Liver (tissue), 8 donors: ENCODE measurements at regions not wholly inside any gene's neighbourhood (a gene's known extent, or its start where the extent isn't known, plus 50 kb on each side); places are given as distances from the start of the nearest gene placed in this dataset.

Source experiments
- DNase-seq: peaks from one replicate; pipeline ENCODE4 v3.0.0-alpha.2; 2017; ENCODE audit warnings: low spot score
- H3K27ac ChIP-seq, 2 donors: one replicate each; pipeline ENCODE4 v1.7.0; 2013; ENCODE audit warnings: inconsistent platforms in 2 of 2, low read length in 2 of 2, control low read depth in 1 of 2, low read depth in 1 of 2, mild to moderate bottlenecking in 1 of 2
- H3K27me3 ChIP-seq, 4 donors: one replicate each; pipeline versions ENCODE4 v1.6.1 to v1.7.0; 2013; ENCODE audit warnings: low read length in 3 of 4, inconsistent platforms in 1 of 4, mild to moderate bottlenecking in 1 of 4, moderate library complexity in 1 of 4; ENCODE audit not compliant: control insufficient read depth in 4 of 4, insufficient read depth in 4 of 4
- H3K36me3 ChIP-seq, 4 donors: one replicate each; pipeline versions ENCODE4 v1.6.1 to v1.7.0; 2013; ENCODE audit warnings: low read length in 3 of 4, mild to moderate bottlenecking in 3 of 4, low read depth in 1 of 4, moderate library complexity in 1 of 4; ENCODE audit not compliant: control insufficient read depth in 4 of 4, insufficient read depth in 3 of 4
- H3K4me1 ChIP-seq, 4 donors: one replicate each; pipeline versions ENCODE4 v1.6.1 to v1.7.0; 2013; ENCODE audit warnings: low read length in 3 of 4, mild to moderate bottlenecking in 3 of 4, moderate library complexity in 1 of 4; ENCODE audit not compliant: control insufficient read depth in 4 of 4, insufficient read depth in 4 of 4
- H3K4me3 ChIP-seq, 3 donors: one replicate each; pipeline versions ENCODE4 v1.6.1 to v1.7.0; 2013; ENCODE audit warnings: low read length in 3 of 3, control low read depth in 1 of 3, low read depth in 1 of 3, mild to moderate bottlenecking in 1 of 3
- H3K9ac ChIP-seq, 2 donors: one replicate each; pipeline ENCODE4 v1.7.0; 2013; ENCODE audit warnings: low read length in 2 of 2, mild to moderate bottlenecking in 2 of 2, moderate library complexity in 2 of 2, control low read depth in 1 of 2, low read depth in 1 of 2
- H3K9me3 ChIP-seq, 4 donors: one replicate each; pipeline versions ENCODE4 v1.6.1 to v1.7.0; 2013; ENCODE audit warnings: low read length in 3 of 4; ENCODE audit not compliant: control insufficient read depth in 4 of 4
- EGR1 ChIP-seq, 2 donors: IDR thresholded peaks; 2 replicates each; pipeline ENCODE4 v1.6.1; 2016 to 2018; ENCODE audit warnings: antibody characterized with exemption in 2 of 2, low read depth in 2 of 2
- FOXA1 ChIP-seq: IDR thresholded peaks from 2 replicates; pipeline ENCODE4 v1.6.1; 2016; ENCODE audit warnings: antibody characterized with exemption
- GABPA ChIP-seq, 2 donors: IDR thresholded peaks in 1 of 2; conservative IDR thresholded peaks in 1 of 2; 2 replicates each; pipeline ENCODE4 v1.6.1; 2016; ENCODE audit warnings: antibody characterized with exemption in 2 of 2, mild to moderate bottlenecking in 1 of 2, moderate library complexity in 1 of 2
- HNF4A ChIP-seq, 2 donors: conservative IDR thresholded peaks; 2 replicates each; pipeline ENCODE4 v1.6.1; 2016; ENCODE audit warnings: antibody characterized with exemption in 2 of 2, mild to moderate bottlenecking in 2 of 2
- HNF4G ChIP-seq: IDR thresholded peaks from 2 replicates; pipeline ENCODE4 v1.6.1; 2016; ENCODE audit warnings: antibody characterized with exemption
- JUND ChIP-seq, 2 donors: IDR thresholded peaks; 2 replicates each; pipeline ENCODE4 v1.6.1; 2016; ENCODE audit warnings: antibody characterized with exemption in 2 of 2
- NR2F2 ChIP-seq: IDR thresholded peaks from 2 replicates; pipeline ENCODE4 v1.6.1; 2016; ENCODE audit warnings: antibody characterized with exemption
- RAD21 ChIP-seq, 2 donors: IDR thresholded peaks; 2 replicates each; pipeline ENCODE4 v1.6.1; 2016; ENCODE audit warnings: antibody characterized with exemption in 2 of 2, mild to moderate bottlenecking in 2 of 2
- RXRA ChIP-seq, 2 donors: IDR thresholded peaks; 2 replicates each; pipeline ENCODE4 v1.6.1; 2017 to 2018; ENCODE audit warnings: antibody characterized with exemption in 2 of 2, mild to moderate bottlenecking in 1 of 2
- SP1 ChIP-seq: IDR thresholded peaks from 2 replicates; pipeline ENCODE4 v1.6.1; 2018; ENCODE audit warnings: antibody characterized with exemption, mild to moderate bottlenecking
- TAF1 ChIP-seq: conservative IDR thresholded peaks from 2 replicates; pipeline ENCODE4 v1.6.1; 2016; ENCODE audit warnings: antibody characterized with exemption, mild to moderate bottlenecking
- YY1 ChIP-seq: IDR thresholded peaks from 2 replicates; pipeline ENCODE4 v1.6.1; 2016; ENCODE audit warnings: antibody characterized with exemption, mild to moderate bottlenecking
- WGBS: extraction: QIAGEN DNeasy Blood & Tissue Kit; methylation state at CpG from one replicate; pipeline ENCODE4 v1.1.7; 2013; 5-methylcytosine and 5-hydroxymethylcytosine counted together
- TF ChIP-seq, protein P1 (sequence below): fragments of 150-350 bp; IDR thresholded peaks from 2 replicates; pipeline ENCODE4 v1.5.1; 2017; ENCODE audit warnings: improper control_type of control experiment, low read depth, low read length; ENCODE audit not compliant: missing input control
- TF ChIP-seq, protein P2 (sequence below): IDR thresholded peaks from 2 replicates; pipeline ENCODE4 v1.6.1; 2016; ENCODE audit warnings: antibody characterized with exemption
- TF ChIP-seq, protein P3 (sequence below): IDR thresholded peaks from 2 replicates; pipeline ENCODE4 v1.6.1; 2016; ENCODE audit warnings: antibody characterized with exemption
- TF ChIP-seq, protein P4 (sequence below): IDR thresholded peaks from 2 replicates; pipeline ENCODE4 v1.6.1; 2016; ENCODE audit warnings: antibody characterized with exemption
- donor health status: healthy.
- donor health status: healthy.
- donor health status: healthy.
- donor health status: healthy.
- donor health status: healthy.

DNA sequence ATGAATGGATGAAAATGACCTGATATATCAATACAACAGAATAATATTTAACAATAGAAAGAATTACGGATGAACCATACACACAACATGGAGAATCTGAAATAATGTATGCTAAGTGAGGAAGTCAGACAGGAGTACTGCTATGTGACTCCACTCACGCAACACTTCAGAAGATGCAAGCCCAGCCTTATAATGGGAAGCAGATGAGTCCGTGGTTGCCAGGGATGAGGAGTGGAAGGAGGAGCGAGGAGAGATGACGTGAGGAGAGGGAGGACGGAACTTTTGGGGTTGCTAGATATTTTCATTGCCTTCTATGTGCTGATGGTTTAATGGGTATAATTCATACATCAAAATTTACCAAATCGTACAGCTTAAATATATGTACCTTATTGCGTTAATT, 55.4 kb upstream of the ERCC6L2 start:
- Histone ChIP-seq H3K27ac (no peak overlapping the region), H3K4me3 (no peak overlapping the region), H3K27me3 (no peaks in the 10 kb centered on the region), H3K9ac (no peak overlapping the region), H3K4me1 (no peaks in the 10 kb centered on the region), H3K36me3 (no peaks in the 10 kb centered on the region), H3K9me3 (no peaks in the 10 kb centered on the region)
- TF ChIP-seq YY1 (no peak), EGR1 (IDR thresholded peaks at IDR 0.05; ENCODE audit: low read depth in 2 of 2) (no peak), RXRA (IDR thresholded peaks at IDR 0.05) (no peak), HNF4A (conservative IDR thresholded peaks at IDR 0.05) (no peak), RAD21 (IDR thresholded peaks at IDR 0.05) (no peak), FOXA1 (no peak), HNF4G (no peak), TAF1 (no peak), NR2F2 (no peak), SP1 (no peak), JUND (IDR thresholded peaks at IDR 0.05) (no peak), GABPA (IDR thresholded peaks at IDR 0.05 in 1 of 2, conservative IDR thresholded peaks at IDR 0.05 in 1 of 2) (no peak)
- TF ChIP-seq, protein P1, sequence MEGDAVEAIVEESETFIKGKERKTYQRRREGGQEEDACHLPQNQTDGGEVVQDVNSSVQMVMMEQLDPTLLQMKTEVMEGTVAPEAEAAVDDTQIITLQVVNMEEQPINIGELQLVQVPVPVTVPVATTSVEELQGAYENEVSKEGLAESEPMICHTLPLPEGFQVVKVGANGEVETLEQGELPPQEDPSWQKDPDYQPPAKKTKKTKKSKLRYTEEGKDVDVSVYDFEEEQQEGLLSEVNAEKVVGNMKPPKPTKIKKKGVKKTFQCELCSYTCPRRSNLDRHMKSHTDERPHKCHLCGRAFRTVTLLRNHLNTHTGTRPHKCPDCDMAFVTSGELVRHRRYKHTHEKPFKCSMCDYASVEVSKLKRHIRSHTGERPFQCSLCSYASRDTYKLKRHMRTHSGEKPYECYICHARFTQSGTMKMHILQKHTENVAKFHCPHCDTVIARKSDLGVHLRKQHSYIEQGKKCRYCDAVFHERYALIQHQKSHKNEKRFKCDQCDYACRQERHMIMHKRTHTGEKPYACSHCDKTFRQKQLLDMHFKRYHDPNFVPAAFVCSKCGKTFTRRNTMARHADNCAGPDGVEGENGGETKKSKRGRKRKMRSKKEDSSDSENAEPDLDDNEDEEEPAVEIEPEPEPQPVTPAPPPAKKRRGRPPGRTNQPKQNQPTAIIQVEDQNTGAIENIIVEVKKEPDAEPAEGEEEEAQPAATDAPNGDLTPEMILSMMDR: no peak
- TF ChIP-seq, protein P2, sequence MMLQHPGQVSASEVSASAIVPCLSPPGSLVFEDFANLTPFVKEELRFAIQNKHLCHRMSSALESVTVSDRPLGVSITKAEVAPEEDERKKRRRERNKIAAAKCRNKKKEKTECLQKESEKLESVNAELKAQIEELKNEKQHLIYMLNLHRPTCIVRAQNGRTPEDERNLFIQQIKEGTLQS: no peak
- TF ChIP-seq, protein P3, sequence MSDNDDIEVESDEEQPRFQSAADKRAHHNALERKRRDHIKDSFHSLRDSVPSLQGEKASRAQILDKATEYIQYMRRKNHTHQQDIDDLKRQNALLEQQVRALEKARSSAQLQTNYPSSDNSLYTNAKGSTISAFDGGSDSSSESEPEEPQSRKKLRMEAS: no peak
- TF ChIP-seq, protein P4, sequence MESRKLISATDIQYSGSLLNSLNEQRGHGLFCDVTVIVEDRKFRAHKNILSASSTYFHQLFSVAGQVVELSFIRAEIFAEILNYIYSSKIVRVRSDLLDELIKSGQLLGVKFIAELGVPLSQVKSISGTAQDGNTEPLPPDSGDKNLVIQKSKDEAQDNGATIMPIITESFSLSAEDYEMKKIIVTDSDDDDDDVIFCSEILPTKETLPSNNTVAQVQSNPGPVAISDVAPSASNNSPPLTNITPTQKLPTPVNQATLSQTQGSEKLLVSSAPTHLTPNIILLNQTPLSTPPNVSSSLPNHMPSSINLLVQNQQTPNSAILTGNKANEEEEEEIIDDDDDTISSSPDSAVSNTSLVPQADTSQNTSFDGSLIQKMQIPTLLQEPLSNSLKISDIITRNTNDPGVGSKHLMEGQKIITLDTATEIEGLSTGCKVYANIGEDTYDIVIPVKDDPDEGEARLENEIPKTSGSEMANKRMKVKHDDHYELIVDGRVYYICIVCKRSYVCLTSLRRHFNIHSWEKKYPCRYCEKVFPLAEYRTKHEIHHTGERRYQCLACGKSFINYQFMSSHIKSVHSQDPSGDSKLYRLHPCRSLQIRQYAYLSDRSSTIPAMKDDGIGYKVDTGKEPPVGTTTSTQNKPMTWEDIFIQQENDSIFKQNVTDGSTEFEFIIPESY: no peak
- DNase-seq: no peak
- WGBS: 95% methylated on average over 8 of the region's 8 CpGs

DNA sequence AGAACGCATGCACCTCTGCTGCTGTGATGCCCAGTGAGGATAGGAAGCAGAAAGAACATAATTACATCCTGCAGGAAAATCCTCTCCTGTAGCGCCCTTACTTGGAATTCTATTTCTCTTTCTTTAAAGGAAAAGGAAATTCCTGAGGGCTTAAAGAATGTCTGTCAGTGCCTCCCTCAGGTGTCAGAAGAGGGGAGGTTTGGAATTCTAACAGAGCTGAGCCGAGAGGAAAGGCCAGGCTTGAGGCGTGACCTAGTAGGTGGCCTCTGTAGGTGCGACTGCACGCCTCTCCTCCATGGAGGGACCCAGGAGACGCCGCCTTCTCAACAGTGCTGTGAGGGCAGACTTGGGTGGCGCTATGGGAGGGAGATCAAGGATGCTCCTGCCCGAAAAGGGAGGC, 55.9 kb upstream of the ERCC6L2 start:
- WGBS: 95% methylated on average over 10 of the region's 10 CpGs
- H3K9ac ChIP-seq: no peak overlapping the region
- H3K4me3 ChIP-seq: no peak overlapping the region
- TF ChIP-seq HNF4A (conservative IDR thresholded peaks at IDR 0.05): no peak
- no peak for TF ChIP-seq SP1
- no peak for TF ChIP-seq RAD21 (IDR thresholded peaks at IDR 0.05)
- no peak for TF ChIP-seq TAF1
- TF ChIP-seq, protein P3: no peak
- TF ChIP-seq, protein P2: no peak
- TF ChIP-seq RXRA (IDR thresholded peaks at IDR 0.05): no peak
- no peak for TF ChIP-seq FOXA1
- no peak for TF ChIP-seq EGR1 (IDR thresholded peaks at IDR 0.05; ENCODE audit: low read depth in 2 of 2)
- TF ChIP-seq, protein P4: no peak
- H3K4me1 ChIP-seq: no peaks in the 10 kb centered on the region
- H3K9me3 ChIP-seq: no peaks in the 10 kb centered on the region
- no peak for DNase-seq
- no peak overlapping the region for H3K27ac ChIP-seq
- no peaks in the 10 kb centered on the region for H3K36me3 ChIP-seq
- H3K27me3 ChIP-seq: no peaks in the 10 kb centered on the region
